ENCODE measurements at regions not wholly inside any gene's neighbourhood (a gene's known extent, or its start where the extent isn't known, plus 50 kb on each side); places are given as distances from the start of the nearest gene placed in this dataset.

- TF ChIP-seq CHD7 (IDR thresholded peaks at IDR 0.05; ENCODE audit: insufficient replicate concordance, low read length) (peak; percentile 43), ATF2 (IDR thresholded peaks at IDR 0.05; ENCODE audit: low read length) (no peak), NANOG (IDR thresholded peaks at IDR 0.05; ENCODE audit: insufficient read depth, low read depth, low read length, poor library complexity, severe bottlenecking) (peak; percentile 72), TCF12 (IDR thresholded peaks at IDR 0.05; ENCODE audit: low read depth, low read length) (peak; percentile 97), EGR1 (IDR thresholded peaks at IDR 0.05; ENCODE audit: borderline replicate concordance, low read depth, low read length) (no peak), POLR2AphosphoS5 (IDR thresholded peaks at IDR 0.05; ENCODE audit: low read depth, low read length) (peak; percentile 41; the same call in 1 of the 2 replicates)
Measured at GRCh38 chr13:48876289-48876688, 99.4 kb upstream of the FNDC3A start (continued).
